ENCODE measurements at regions not wholly inside any gene's neighbourhood (a gene's known extent, or its start where the extent isn't known, plus 50 kb on each side); places are given as distances from the start of the nearest gene placed in this dataset.

GRCh38 chr1:199124351-199124750 lies 485.5 kb downstream of the PTPRC start:
- H3K36me3 ChIP-seq (ENCODE audit: control insufficient read depth in 2 of 2, insufficient read depth in 1 of 2, low read length in 2 of 2) = no peaks in the 10 kb centered on the region
- TF ChIP-seq SP3 (tag by site-specific recombination; IDR thresholded peaks at IDR 0.05) (no peak), MEIS1 (CRISPR knock-in tag; IDR thresholded peaks at IDR 0.05; ENCODE audit: borderline replicate concordance) (no peak), YY2 (tag by site-specific recombination; IDR thresholded peaks at IDR 0.05) (no peak), PRDM6 (tag by site-specific recombination; IDR thresholded peaks at IDR 0.05) (no peak), REPIN1 (tag by site-specific recombination; IDR thresholded peaks at IDR 0.05; ENCODE audit: low read depth) (no peak), GLIS2 (tag by site-specific recombination; IDR thresholded peaks at IDR 0.05) (no peak), KLF10 (tag by site-specific recombination; IDR thresholded peaks at IDR 0.05) (no peak), GFI1B (tag by site-specific recombination; IDR thresholded peaks at IDR 0.05) (no peak), ATF2 (tag by site-specific recombination; IDR thresholded peaks at IDR 0.05; ENCODE audit: low read depth) (no peak), ZBTB49 (tag by site-specific recombination; IDR thresholded peaks at IDR 0.05; ENCODE audit: low read depth) (no peak), ZBTB44 (tag by site-specific recombination; IDR thresholded peaks at IDR 0.05) (no peak), OVOL3 (tag by site-specific recombination; IDR thresholded peaks at IDR 0.05) (no peak), ZNF623 (tag by site-specific recombination; IDR thresholded peaks at IDR 0.05) (no peak), ZNF558 (tag by site-specific recombination; IDR thresholded peaks at IDR 0.05) (no peak), ZSCAN23 (tag by site-specific recombination; IDR thresholded peaks at IDR 0.05) (no peak), PRDM10 (tag by site-specific recombination; IDR thresholded peaks at IDR 0.05) (no peak), ZNF398 (tag by site-specific recombination; IDR thresholded peaks at IDR 0.05) (no peak), ZNF266 (tag by site-specific recombination; IDR thresholded peaks at IDR 0.05; ENCODE audit: low read depth) (no peak)
- H3K4me3 ChIP-seq (ENCODE audit: low read depth, low read length) = no peak overlapping the region
- no peaks in the 10 kb centered on the region for H3K9me3 ChIP-seq (ENCODE audit: control insufficient read depth, insufficient read depth, low read depth, low read length)
- ChIA-PET CTCF (interaction anchor here (1.4 kb wide), 1 partner anchor 16 kb away, joined by 5 read pairs; no protein-coding TSS in a partner anchor), POLR2A (no interaction called here)
- H3K4me1 ChIP-seq (ENCODE audit: control insufficient read depth, insufficient read depth, low read length) = no peaks in the 10 kb centered on the region
- H3K27ac ChIP-seq (ENCODE audit: extremely low read depth, low read depth, low read length) = no peak overlapping the region

Data from HEK293 (cell line).